AG09309 (cell line): ENCODE measurements at regions not wholly inside any gene's neighbourhood (a gene's known extent, or its start where the extent isn't known, plus 50 kb on each side); places are given as distances from the start of the nearest gene placed in this dataset.
"Not testable (repeated sequence)": the region's sequence is repeated elsewhere in the genome, so short reads cannot be mapped to it uniquely, and the experiment has no call there.

Experiments
- DNase-seq: peaks from one replicate; pipeline ENCODE4 v3.0.0-alpha.2; 2010; ENCODE audit warnings: low read depth
- H3K4me3 ChIP-seq: 2 replicates; pipeline ENCODE4 v1.5.1; 2011; ENCODE audit warnings: mild to moderate bottlenecking, low read depth, low read length, moderate library complexity; ENCODE audit not compliant: control insufficient read depth
- CTCF ChIP-seq: IDR thresholded peaks from 2 replicates; pipeline ENCODE4 v1.5.1; 2011; ENCODE audit warnings: mild to moderate bottlenecking, low read depth, low read length, inconsistent platforms; ENCODE audit not compliant: insufficient read depth, control insufficient read depth; ENCODE audit errors: missing control alignments

GRCh38 chr4:31784558-31784957 lies 1064.4 kb downstream of the PCDH7 start:
- H3K4me3 ChIP-seq, result no peak overlapping the region
- no peak for DNase-seq
- TF ChIP-seq CTCF, result no peak

GRCh38 chr4:31787701-31788100 lies 1067.5 kb downstream of the PCDH7 start:
- no peak for DNase-seq
- no peak for TF ChIP-seq CTCF
- H3K4me3 ChIP-seq, result no peak overlapping the region

- no peak for DNase-seq
- no peak overlapping the region for H3K4me3 ChIP-seq
- no peak for TF ChIP-seq CTCF
Measured at GRCh38 chr4:31788676-31789075, 1068.5 kb downstream of the PCDH7 start.

- no peak for TF ChIP-seq CTCF
- no peak overlapping the region for H3K4me3 ChIP-seq
- DNase-seq, result no peak
Measured at GRCh38 chr4:31791666-31792065, 1071.5 kb downstream of the PCDH7 start.

DNA sequence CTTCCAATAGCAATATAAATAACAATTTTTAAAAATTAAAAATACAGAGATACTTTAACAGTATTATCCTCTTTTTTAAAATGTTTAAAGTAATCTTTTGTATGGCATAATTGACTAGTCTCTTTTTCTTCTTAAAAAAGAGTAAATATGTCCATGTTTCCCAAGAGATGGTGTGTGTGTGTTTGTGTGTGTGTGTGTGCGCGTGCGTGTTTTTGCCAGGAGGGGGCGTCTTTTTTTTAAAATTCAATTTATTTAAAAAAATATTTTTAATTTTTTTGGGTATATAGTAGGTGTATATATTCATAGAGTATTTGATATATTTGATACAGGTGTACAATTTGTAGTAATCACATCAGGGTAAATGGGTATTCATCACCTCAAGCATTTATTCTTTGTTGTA lies 1073.7 kb downstream of the PCDH7 start:
- peak; percentile 12 for TF ChIP-seq CTCF
- no peak overlapping the region for H3K4me3 ChIP-seq
- DNase-seq, result no peak

GRCh38 chr4:31797052-31797451 lies 1076.9 kb downstream of the PCDH7 start:
- not testable (repeated sequence) for H3K4me3 ChIP-seq, DNase-seq

DNA sequence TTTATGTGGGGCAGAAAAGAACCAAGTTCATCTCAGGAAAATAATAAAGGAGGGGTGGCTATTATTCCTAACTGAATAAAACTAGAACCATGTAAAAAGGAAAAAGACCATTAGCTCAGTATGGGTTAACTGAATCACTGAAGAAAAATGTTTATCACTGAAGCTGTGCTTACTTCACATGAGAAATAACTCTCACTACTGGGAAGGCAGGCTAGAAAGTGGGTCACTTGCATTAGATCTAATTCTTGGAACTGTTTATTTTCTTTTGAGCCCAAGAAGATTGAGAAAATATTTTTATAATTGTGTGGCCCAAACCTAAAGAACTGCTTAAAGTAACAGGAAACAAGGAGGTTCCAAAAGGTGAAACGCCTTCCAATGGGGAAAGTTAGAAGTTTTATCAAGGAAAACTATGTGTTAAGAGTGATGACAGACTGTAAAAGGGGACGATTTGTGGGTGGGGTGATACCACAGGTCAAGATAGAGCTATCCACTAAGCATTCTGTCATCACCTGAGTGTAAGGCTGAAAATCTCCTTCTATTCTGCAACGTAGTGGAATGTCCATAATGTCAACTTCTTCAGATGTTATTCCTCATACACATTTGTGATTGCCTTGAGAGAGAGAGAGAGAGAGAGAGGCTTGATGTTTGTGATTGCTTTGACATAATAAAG lies 1083.5 kb downstream of the PCDH7 start:
- no peak for DNase-seq
- no peak for TF ChIP-seq CTCF
- no peak overlapping the region for H3K4me3 ChIP-seq
